GM12873 (cell line): ENCODE measurements at regions not wholly inside any gene's neighbourhood (a gene's known extent, or its start where the extent isn't known, plus 50 kb on each side); places are given as distances from the start of the nearest gene placed in this dataset.

Source experiments
- CTCF ChIP-seq: IDR thresholded peaks from 2 replicates; pipeline ENCODE4 v1.5.1; 2012; ENCODE audit warnings: low read depth, mild to moderate bottlenecking, moderate library complexity, low read length, control low read depth; ENCODE audit not compliant: insufficient read depth; ENCODE audit errors: missing control alignments

GRCh38 chr4:148914301-148914700, 472.1 kb upstream of the NR3C2 start:
- no peak for TF ChIP-seq CTCF

GRCh38 chr4:148903388-148903787, 461.2 kb upstream of the NR3C2 start:
- no peak for TF ChIP-seq CTCF

- no peak for TF ChIP-seq CTCF
Measured at GRCh38 chr4:148901075-148901705, 459.0 kb upstream of the NR3C2 start.

- TF ChIP-seq CTCF, result no peak
Measured at GRCh38 chr4:148893095-148893494, 450.9 kb upstream of the NR3C2 start.

- TF ChIP-seq CTCF, result no peak
Measured at GRCh38 chr4:148883891-148884290, 441.7 kb upstream of the NR3C2 start.

- no peak for TF ChIP-seq CTCF
Measured at GRCh38 chr4:148883435-148883834, 441.2 kb upstream of the NR3C2 start.

- TF ChIP-seq CTCF, result no peak
Measured at GRCh38 chr4:148881860-148882643, 439.8 kb upstream of the NR3C2 start.
